ENCODE measurements at regions not wholly inside any gene's neighbourhood (a gene's known extent, or its start where the extent isn't known, plus 50 kb on each side); places are given as distances from the start of the nearest gene placed in this dataset.
"Not testable (repeated sequence)": the region's sequence is repeated elsewhere in the genome, so short reads cannot be mapped to it uniquely, and the experiment has no call there.

GRCh38 chr5:85648495-85648894, 969.2 kb upstream of the COX7C start:
- no peak overlapping the region for H3K4me3 ChIP-seq (ENCODE audit: low read depth, low read length)

- H3K4me3 ChIP-seq (ENCODE audit: low read depth, low read length) = no peak overlapping the region
These were observed 966.0 kb upstream of the COX7C start for GRCh38 chr5:85651731-85652130.

GRCh38 chr5:85654144-85654543, 963.6 kb upstream of the COX7C start:
- not testable (repeated sequence) for H3K4me3 ChIP-seq (ENCODE audit: low read depth, low read length)

GRCh38 chr5:85656050-85656449, 961.7 kb upstream of the COX7C start:
- no peak overlapping the region for H3K4me3 ChIP-seq (ENCODE audit: low read depth, low read length)

GRCh38 chr5:85657328-85657727, 960.4 kb upstream of the COX7C start:
- not testable (repeated sequence) for H3K4me3 ChIP-seq (ENCODE audit: low read depth, low read length)

- H3K4me3 ChIP-seq (ENCODE audit: low read depth, low read length) = not testable (repeated sequence)
These were observed 954.6 kb upstream of the COX7C start for GRCh38 chr5:85662969-85663707.

- H3K4me3 ChIP-seq (ENCODE audit: low read depth, low read length) = no peak overlapping the region
These were observed 954.1 kb upstream of the COX7C start for GRCh38 chr5:85663708-85664031.

GRCh38 chr5:85670417-85670816, 947.3 kb upstream of the COX7C start:
- H3K4me3 ChIP-seq (ENCODE audit: low read depth, low read length) = no peak overlapping the region

GRCh38 chr5:85671223-85671970, 946.3 kb upstream of the COX7C start:
- H3K4me3 ChIP-seq (ENCODE audit: low read depth, low read length) = no peak overlapping the region

GRCh38 chr5:85681871-85682270, 935.9 kb upstream of the COX7C start:
- H3K4me3 ChIP-seq (ENCODE audit: low read depth, low read length) = no peak overlapping the region

- H3K4me3 ChIP-seq (ENCODE audit: low read depth, low read length) = no peak overlapping the region
These were observed 933.4 kb upstream of the COX7C start for GRCh38 chr5:85684351-85684750.

- H3K4me3 ChIP-seq (ENCODE audit: low read depth, low read length) = no peak overlapping the region
These were observed 914.4 kb upstream of the COX7C start for GRCh38 chr5:85703296-85703695.

GRCh38 chr5:85709728-85710127, 908.0 kb upstream of the COX7C start:
- H3K4me3 ChIP-seq (ENCODE audit: low read depth, low read length) = no peak overlapping the region

- no peak overlapping the region for H3K4me3 ChIP-seq (ENCODE audit: low read depth, low read length)
These were observed 901.2 kb upstream of the COX7C start for GRCh38 chr5:85716344-85717202.

GRCh38 chr5:85717203-85717563, 900.6 kb upstream of the COX7C start:
- H3K4me3 ChIP-seq (ENCODE audit: low read depth, low read length) = no peak overlapping the region

- H3K4me3 ChIP-seq (ENCODE audit: low read depth, low read length) = no peak overlapping the region
These were observed 885.6 kb upstream of the COX7C start for GRCh38 chr5:85732185-85732584.

GRCh38 chr5:85741972-85742371, 875.8 kb upstream of the COX7C start:
- no peak overlapping the region for H3K4me3 ChIP-seq (ENCODE audit: low read depth, low read length)

- no peak overlapping the region for H3K4me3 ChIP-seq (ENCODE audit: low read depth, low read length)
These were observed 857.2 kb upstream of the COX7C start for GRCh38 chr5:85760519-85760918.

GRCh38 chr5:85769347-85769746, 848.4 kb upstream of the COX7C start:
- H3K4me3 ChIP-seq (ENCODE audit: low read depth, low read length) = no peak overlapping the region

GRCh38 chr5:85784746-85785145, 833.0 kb upstream of the COX7C start:
- no peak overlapping the region for H3K4me3 ChIP-seq (ENCODE audit: low read depth, low read length)

GRCh38 chr5:85813146-85813545, 804.6 kb upstream of the COX7C start:
- no peak overlapping the region for H3K4me3 ChIP-seq (ENCODE audit: low read depth, low read length)

GRCh38 chr5:85814596-85814995, 803.1 kb upstream of the COX7C start:
- H3K4me3 ChIP-seq (ENCODE audit: low read depth, low read length) = no peak overlapping the region

Data from iPS-11a (cell line).